DMS53 (cell line): ENCODE measurements at regions not wholly inside any gene's neighbourhood (a gene's known extent, or its start where the extent isn't known, plus 50 kb on each side); places are given as distances from the start of the nearest gene placed in this dataset.

Source experiments
- DNase-seq: peaks from one replicate; lab custom pipeline; 2025; lab: John Stamatoyannopoulos, UW

DNA sequence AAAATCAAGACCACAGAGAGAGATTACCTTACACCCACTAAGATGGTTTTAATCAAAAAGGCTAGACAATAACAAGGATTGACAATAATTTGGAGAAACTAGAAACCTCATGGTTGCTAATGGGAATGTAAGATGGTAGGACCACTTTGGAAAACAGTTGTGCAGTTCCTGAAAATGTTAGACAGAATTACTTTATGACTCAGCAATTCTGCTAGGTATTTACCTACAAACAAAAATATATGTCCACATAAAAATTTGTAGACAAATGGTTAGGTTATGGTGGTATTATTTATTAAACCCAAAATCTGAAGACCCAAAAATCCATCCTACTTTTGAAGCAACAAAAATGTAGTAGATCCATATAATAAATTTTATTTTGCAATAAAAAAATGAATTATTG is 1027.0 kb upstream of the ADGRL3 start:
- no peak for DNase-seq

DNA sequence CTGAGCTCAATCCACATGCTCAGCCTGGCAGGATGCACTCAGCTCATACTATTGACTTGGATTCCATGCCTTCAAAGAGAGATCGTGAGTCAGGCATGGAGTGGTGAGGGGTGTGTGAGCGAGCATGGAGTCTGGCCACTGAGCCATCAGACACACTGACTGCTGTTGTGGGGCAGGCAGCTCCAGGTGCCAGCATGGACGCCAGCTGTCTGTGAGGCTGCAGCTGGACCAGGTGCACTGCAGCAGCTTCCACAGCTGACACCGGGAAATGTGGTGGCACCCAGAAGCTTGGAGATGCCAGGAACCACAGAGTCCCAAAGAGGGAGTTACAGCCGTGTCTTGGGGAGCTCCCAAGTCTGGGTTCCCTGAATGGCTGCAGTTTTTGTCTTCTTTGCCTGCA is 1026.4 kb upstream of the ADGRL3 start:
- peak; percentile 37 for DNase-seq

DNA sequence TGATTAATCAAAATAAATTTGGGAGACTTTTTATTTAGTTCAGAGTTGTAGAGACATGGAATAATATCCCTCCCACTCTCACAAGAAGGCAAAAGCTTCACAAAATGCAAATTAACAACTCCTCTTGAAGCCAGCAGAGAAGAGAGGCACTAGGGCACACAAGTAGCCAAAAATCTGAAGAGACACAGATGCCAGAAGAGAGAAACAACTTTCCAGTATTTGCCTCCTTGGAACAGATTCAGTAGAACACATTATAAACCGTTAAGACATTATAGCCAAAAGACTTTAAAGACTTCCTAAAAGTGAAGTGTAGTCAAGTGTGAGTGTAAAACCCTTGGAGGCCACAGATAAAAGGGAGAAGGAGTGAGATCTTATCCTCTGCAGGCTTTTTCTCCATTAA is 1024.9 kb upstream of the ADGRL3 start:
- no peak for DNase-seq

DNA sequence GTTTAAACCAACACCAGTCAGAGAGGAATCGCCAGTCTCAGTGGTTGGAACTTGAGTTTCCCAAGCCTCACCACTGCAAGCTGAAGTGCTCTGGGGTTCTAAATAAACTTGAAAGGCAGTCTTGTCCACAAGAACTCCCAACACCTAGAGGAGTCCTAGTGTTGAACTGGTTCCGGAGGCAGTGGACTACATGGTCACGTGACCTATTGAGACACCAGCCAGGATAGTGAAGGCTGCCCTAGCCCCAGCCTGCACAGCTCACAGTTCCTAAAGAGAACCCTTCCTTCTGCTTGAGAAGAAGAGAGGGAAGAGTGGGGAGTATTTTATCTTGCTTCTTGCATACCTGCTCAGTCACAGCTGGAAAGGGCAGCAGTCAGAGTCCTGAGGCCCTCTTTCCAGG is 1012.7 kb upstream of the ADGRL3 start:
- no peak for DNase-seq

DNA sequence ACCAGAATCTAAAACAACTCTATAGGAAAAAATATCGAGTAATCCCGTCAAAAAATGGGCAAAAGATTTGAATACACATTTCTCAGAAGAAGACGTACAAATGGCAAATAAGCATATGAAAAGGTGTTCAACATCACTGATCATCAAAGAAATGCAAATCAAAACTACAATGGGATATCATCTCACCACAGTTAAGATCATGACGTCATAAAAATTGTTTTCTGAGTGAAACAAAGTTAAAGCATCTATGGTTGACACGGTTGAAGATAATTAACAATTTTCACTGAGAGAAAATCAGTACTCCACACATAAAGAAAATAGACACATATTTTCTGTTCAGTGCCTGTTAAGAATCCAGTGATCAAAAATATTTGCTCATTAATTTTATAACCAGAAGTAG is 1010.8 kb upstream of the ADGRL3 start:
- DNase-seq = no peak

DNA sequence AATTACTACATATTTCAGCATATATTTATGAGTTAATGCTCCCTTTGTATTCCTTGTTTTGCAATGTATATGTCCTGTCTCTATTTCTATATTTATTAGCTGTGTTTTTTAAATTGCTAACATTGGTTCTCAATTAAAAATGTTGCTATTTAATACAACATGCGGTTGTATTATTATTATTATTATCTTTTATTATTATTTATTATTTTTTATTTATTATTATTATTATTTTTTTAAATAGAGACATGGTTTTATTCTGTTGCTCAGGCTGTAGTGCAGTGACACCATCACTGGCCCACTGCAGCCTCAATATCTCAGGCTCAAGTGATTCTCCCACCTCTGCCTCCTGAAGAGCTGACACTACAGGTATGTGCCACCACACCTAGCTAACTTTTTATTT is 1005.9 kb upstream of the ADGRL3 start:
- DNase-seq = no peak

DNA sequence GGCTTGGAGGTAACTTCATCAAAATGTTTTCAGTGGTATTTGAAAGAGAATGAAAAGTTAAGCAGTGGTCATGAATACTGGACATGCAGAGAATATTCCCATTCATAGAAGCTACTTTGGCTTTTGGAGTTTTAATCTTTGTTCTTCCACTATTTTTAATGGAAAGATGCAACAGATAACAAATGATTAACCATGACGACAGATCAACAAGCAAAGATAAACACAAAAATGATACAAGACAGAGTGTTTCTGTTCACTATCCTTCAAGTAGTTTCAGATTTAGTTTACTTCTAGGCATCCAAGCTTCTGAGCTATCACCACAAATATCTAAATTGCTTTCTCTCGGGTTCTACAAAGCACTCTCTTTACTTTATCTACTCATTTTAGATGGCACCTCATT is 1004.9 kb upstream of the ADGRL3 start:
- no peak for DNase-seq

DNA sequence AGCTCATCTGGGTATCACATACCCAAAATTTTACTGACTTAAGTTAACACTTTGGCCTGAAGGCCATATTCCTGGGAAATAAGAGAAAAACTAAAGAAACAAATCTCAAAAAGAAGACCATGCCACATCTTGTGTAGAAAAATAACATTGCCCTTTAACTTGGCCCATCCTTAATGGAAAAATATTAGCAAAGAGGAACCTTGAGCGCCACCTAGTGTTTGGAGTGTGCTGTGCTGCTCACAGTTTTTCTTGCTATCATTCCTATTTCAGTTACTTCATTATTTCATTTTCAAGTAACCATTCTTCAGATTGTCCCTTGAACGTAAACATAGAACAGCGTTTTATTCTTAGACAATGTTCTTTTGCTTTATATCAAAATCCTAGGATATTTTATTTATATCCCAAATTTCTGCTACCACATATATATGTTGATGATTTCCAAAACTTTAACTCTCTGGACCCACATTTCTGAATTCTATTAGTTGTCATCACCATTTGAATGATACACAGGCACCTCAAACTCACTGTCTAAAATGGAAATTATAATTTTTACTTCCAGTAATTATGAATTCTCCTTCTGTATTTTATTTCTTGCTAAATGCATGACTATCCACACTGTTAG is 999.0 kb upstream of the ADGRL3 start:
- peak; percentile 66 for DNase-seq

DNA sequence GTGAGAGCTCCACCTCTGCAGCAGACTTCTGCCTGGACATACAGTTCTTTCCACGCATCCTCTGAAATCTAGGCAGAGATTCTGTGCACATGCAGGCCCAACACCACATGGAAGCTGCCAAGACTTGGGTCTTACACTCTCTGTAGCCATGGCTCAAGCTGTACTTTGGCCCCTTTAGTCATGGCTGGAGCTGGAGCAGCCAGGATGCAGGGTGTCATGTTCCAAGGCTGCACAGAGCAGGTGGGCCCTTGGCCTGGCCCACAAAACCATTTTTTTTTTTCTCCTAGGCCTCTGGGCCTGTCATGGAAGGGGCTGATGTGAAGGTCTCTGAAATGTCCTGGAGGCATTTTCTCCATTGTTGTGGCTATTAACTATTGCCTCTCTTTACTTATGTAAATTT is 990.5 kb upstream of the ADGRL3 start:
- DNase-seq = no peak

DNA sequence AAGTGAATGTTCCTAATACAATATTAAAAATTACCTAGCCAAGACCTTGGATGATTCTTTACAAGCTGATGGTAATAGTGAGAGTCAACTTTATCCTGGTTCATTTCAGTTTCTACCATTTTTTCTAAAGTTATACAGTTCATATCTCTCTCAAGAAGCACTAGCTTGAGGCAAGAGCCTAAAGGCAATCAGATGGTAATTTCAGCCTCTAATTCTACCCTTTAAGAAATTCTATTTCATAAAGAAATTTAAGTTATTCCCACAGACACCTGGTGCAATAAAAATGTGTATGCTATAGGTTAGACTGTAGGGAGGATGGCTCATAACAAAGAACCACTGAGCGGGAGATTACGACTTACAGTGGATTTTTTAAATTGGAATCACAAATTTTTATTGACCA is 984.2 kb upstream of the ADGRL3 start:
- no peak for DNase-seq

DNA sequence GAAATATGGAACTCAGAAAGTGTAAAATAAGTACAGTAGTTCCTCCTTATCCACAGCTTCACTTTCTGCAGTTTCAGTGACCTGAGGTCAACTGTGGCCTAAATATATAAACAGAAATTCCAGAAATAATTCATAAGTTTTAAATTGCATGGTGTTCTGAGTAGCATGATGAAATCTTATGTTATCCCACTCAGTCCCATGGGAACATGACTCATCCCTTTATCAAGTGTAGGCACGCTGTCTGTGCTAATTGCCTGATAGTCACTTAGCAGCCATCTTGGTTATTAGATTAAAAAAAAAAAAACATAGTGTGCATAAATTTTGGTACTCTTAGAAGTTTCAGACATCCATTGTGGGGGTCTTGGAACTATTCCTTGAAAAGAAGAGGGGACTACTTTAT is 983.4 kb upstream of the ADGRL3 start:
- peak; percentile 16 for DNase-seq

DNA sequence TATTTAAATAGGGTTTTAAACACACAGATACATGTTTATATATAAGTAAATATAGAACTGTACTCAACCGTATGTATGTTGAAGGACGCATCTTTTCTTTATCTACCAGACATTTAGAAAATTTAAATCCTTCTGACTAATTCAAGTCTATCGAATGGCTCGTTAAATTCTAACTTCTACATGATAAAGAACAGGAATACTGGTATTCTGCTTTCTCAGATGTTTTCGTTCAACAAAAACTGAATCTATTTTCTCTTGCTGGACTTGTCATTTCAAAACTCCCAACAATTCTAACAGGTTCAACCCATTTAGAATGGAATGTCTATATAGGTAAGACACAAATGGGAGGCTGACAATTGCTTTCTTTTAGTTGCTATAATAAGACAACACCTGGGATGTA is 978.3 kb upstream of the ADGRL3 start:
- no peak for DNase-seq

DNA sequence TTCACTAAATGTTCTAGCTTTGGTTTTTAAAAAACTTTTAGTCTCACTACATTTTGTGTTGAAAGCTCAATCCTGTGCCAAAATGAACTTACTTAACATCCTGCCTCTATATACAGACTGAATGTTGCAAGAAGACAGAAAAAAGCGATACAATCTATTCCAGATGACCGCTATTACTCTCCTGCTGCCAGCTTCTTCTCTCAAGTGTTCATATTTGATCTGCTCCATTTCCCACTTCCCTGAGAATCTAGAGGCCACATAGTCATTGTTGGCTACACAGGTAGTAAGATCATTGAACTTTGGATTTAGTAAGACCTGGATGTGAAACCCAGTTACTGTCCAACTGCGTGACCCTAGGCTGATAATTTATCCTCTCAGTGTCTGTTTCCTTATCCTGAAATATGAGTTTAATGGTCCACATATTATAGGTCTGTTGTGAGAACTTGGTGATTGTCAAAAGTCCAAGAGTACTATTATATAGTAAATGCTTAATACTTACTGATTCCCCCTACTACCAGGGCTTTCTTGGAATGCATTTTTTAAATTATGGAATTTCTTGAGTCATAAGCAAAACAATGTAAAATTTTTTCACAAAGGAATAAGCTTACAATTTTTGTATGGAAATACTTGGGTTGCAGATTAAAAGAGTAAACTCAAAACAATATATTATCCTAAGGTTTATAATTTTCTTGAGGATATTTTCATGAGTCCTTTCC is 976.8 kb upstream of the ADGRL3 start:
- no peak for DNase-seq

DNA sequence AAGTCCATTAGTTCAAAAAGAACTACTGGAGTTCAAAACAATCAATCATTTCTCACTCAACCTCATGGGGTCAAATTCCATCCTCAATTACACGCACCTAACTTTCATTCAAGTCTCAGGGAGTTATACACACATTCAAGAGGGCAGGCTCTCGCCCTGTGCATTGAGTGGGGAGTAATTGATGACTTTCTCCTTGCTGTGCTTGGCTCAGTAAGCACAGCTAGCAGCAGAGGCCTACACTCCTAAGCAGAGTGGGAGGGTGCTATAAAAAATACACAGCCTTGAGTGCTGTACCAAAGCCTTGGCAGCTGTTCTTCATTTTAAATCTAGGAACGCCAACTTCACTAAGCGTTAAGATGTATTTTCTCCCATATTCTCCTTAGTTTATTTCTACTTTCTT is 958.3 kb upstream of the ADGRL3 start:
- DNase-seq = no peak

DNA sequence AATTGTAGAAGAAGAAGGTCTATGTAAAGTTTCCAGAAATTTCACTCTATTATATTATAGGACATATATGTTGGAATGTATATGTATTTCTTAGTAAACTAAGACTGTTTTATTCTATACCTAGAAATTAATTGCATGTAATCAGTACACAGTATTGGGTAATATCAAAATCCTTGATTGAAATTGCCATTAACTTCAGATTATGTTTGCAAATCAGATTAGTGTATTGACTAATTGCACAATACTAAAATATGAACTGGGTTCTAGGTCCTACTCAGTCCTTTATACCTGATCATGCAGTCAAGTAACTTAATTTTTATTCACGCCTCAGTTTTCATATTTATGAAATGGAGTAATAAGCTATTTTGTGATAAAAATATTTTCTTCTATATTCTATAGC is 950.3 kb upstream of the ADGRL3 start:
- no peak for DNase-seq

DNA sequence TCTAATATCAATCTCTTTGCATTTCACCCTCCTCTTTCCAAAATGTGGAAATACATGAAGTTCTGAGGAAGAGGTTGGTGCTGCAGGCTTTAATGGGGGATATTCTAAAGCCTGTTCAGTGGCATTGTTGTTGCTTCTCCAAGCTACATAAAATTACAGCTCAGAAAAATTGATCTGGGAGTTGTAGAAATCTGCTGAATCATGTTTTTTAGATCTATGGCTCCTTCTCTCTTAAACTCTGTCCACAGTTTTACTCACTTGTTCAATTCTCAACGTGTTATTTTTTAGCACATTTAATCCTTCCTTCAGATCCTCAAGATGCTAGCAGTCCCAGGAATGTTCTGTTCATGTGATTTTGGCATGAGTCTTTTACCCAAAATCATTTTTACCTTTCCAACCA is 949.5 kb upstream of the ADGRL3 start:
- DNase-seq = no peak

DNA sequence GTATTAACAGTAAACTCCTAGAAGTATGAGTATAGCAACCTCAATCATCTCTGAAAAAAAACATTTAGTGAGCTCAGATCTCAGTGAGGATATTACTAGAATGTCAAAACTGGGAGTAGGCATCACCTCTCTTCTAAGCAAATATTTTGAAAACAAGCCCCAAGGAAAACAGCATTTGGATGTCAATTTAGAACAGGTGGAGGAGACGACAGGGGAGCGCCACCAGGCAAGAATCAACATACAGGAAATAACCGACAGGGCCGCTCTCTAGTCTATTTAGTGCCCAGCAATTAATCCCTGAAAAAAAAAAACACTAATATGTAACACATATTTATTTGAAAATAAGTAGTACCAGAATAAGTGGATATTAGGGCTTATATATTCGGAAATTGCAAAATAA is 940.3 kb upstream of the ADGRL3 start:
- DNase-seq = no peak

DNA sequence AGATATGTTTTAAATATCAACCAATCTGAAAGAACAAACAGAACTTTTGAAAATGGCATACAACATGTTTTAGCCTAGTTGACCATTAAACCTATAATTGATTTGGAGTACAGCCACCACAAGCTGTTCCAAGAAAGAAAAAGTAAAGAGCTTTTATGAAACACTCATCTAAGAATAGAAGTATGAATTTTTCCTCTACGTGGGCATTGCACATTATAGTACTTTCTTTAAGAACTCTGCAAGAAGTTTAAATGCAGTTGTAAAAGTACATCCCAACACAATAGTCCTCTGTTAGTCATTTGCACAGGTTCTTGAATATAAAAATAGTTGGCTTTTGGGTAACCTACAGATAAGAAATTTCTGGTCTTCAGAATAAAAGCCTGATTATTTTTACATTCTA is 933.6 kb upstream of the ADGRL3 start:
- no peak for DNase-seq

DNA sequence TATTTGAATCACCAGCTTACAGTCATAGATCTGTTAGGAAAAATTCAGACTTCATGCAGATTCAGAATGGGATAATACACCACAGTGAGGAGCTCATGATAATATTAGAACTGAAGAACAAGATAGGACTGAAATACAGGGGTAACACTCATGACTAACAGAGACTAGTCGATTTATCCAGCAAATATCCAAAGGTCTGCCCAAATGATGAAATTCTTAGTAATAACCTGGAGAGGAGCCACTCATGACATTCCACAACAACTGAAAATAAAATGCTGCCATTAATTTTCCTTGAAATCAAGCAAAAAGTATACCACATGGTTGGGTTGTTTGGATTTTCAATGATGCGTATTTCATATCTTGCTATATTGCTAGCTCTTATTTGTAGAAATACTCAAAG is 903.7 kb upstream of the ADGRL3 start:
- DNase-seq = no peak

DNA sequence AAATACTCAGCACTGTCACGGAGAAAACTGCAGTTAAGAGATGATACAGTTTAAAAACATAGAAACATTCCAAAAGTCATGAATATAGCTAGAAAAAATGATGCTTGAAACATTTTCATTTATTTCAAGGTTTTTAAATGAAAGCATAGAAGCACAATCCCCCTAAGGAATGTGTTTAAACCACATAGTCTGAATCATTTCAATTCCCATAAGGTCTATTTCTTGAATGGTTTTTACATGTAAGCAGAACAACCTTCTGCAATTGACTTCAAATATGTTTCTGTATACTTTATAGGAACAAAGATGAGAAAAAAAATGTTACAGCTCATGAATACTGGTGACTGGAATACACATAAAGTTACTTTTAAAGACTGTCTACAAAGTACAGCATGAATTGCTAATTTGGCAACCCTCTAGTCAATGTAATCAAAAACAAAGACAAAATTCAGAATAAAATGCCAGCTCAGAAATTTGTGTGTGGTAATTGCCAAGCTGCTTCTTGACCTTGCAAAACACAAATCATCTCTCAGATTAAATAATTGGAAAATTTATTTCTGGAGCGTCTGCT is 886.4 kb upstream of the ADGRL3 start:
- DNase-seq = no peak

DNA sequence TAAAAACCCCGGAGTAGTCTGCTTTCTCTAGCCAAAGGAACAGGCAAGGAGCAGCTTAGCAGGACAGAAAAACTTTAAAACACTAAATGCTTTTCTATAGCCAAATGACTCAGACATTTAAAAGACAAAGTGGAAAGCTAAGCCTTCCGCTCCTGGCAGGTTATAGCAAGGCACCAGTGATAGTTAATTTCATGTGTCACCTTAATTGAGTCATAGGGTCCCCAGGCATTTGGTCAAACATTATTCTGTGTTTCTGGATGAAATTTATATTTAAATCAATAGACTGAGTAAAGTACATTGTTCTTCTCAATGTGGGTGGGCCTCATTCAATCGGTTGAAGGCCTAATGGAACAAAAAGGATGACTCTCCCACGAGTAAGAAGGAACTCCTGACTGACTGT is 885.7 kb upstream of the ADGRL3 start:
- no peak for DNase-seq

DNA sequence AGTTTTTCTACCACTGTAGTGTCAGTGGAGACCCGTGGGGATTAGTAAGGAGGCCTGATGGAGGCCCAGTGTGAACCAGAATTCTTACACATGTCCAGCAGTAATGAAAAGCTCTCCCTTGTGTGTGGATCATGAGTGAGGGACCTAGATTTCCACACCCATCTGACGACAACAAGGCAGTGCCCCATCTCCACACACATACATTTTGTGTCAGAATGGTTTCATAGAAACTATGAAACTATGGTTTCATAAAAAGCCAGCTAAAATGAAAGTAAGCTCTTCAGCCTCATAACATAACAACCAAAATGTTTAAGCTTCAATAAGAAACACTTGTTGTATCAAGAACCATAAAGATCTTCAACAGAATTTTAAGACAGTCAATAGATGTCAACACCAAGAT is 884.5 kb upstream of the ADGRL3 start:
- no peak for DNase-seq

DNA sequence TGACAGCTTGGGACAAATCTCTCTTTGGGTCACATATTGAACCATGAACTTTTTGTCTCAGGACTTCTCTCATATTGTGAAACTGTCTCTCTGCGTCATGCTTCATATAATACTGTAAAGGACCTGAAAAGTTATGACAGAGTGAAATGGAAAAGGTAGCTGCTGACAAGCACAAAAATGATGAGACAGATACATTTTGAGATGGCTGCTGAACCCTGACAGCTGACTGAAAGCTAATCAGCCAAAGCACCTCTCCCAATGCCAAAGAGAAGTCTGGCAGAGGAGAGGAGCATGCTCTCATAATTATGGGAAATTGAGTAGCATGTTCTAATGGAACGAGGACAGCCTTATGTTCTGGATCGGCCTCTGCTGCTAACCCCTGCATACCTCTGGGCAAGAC is 873.4 kb upstream of the ADGRL3 start:
- DNase-seq = no peak

DNA sequence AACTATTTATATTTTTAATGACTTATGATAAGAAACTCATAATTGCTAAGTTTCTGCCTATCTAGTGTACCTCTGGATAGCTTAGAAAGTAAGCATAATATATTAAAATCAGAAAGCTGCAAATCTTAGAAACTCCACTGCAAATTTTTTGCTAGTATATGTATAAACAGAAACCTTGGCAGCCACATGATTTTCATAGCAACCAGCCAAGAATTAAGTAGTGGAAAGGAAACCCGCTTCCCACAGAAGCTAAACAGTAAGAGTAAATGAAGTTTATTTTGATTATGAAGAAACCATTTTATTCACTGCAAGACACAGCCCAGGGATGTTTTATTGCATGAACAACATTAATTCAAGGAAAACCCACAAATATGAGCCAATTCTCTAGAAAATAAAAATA is 872.5 kb upstream of the ADGRL3 start:
- no peak for DNase-seq
